IMR-90 (cell line): ENCODE measurements at regions not wholly inside any gene's neighbourhood (a gene's known extent, or its start where the extent isn't known, plus 50 kb on each side); places are given as distances from the start of the nearest gene placed in this dataset.

Experiments used
- ATAC-seq: fragments of 200-7000 bp; cut with Tn5 transposase; 2 replicates; pipeline ENCODE4 v1.9.1; 2020; ENCODE audit warnings: low read depth, mild to moderate bottlenecking, moderate library complexity
- BruUV-seq: library from RNA; stranded (reverse); fragments of 400-500 nt; replicated peaks from 2 replicates; lab custom pipeline; 2021; lab: Mats Ljungman, UMichigan
- CTCF ChIA-PET: fragments of 300-600 bp; formaldehyde crosslinking; extraction: SDS; loops from one replicate; lab custom pipeline; 2021; ENCODE audit warnings: antibody characterized with exemption; lab: Yijun Ruan, JAX
- POLR2A ChIA-PET: fragments of 300-600 bp; sonication (Branson Sonifier 250); formaldehyde crosslinking; loops from one replicate; lab custom pipeline; 2022; ENCODE audit warnings: antibody characterized with exemption; ENCODE audit not compliant: unreplicated experiment; lab: Charles Lee
- DNase-seq: peaks from one replicate; pipeline ENCODE4 v3.0.0; 2013
- H2AFZ ChIP-seq: replicated peaks from 2 replicates; pipeline ENCODE3; 2013; ENCODE audit warnings: low read length, mild to moderate bottlenecking; ENCODE audit not compliant: poor library complexity
- H2AK5ac ChIP-seq: 2 replicates; pipeline ENCODE4 v1.6.1; 2013; ENCODE audit warnings: low read depth, low read length, inconsistent platforms
- H2AK9ac ChIP-seq: replicated peaks from 2 replicates; pipeline ENCODE3; 2013; ENCODE audit warnings: mild to moderate bottlenecking, low read depth, low read length, moderate library complexity; ENCODE audit not compliant: poor library complexity
- H2BK120ac ChIP-seq: 2 replicates; pipeline ENCODE4 v1.6.1; 2013; ENCODE audit warnings: low read depth, low read length, inconsistent platforms
- H2BK15ac ChIP-seq: 3 replicates; pipeline ENCODE4 v1.6.1; 2013; ENCODE audit warnings: low read depth, low read length, inconsistent platforms
- H2BK20ac ChIP-seq: 2 replicates; pipeline ENCODE4 v1.6.1; 2013; ENCODE audit warnings: low read depth, mild to moderate bottlenecking, inconsistent platforms, low read length, moderate library complexity
- H2BK5ac ChIP-seq: 2 replicates; pipeline ENCODE4 v1.6.1; 2013; ENCODE audit warnings: mild to moderate bottlenecking, low read depth, low read length, inconsistent platforms; ENCODE audit not compliant: poor library complexity, severe bottlenecking
- H3K14ac ChIP-seq: replicated peaks from 2 replicates; pipeline ENCODE4 v1.6.1; 2013; ENCODE audit warnings: low read depth, low read length, inconsistent platforms
- H3K18ac ChIP-seq: 2 replicates; pipeline ENCODE4 v1.6.1; 2013; ENCODE audit warnings: low read depth, low read length, control low read depth
- H3K23ac ChIP-seq: 2 replicates; pipeline ENCODE4 v1.6.1; 2013; ENCODE audit warnings: low read depth, low read length, inconsistent platforms
- H3K27ac ChIP-seq: 2 replicates; pipeline ENCODE4 v1.5.1; 2013; ENCODE audit warnings: mild to moderate bottlenecking, control low read depth, low read length; ENCODE audit not compliant: insufficient read depth
- H3K27me3 ChIP-seq: 2 replicates; pipeline ENCODE4 v1.6.1; 2013; ENCODE audit warnings: low read length; ENCODE audit not compliant: control insufficient read depth, insufficient read depth
- H3K36me3 ChIP-seq: 2 replicates; pipeline ENCODE4 v1.6.1; 2013; ENCODE audit warnings: low read length, mixed read lengths; ENCODE audit not compliant: control insufficient read depth, insufficient read depth
- H3K4ac ChIP-seq: 2 replicates; pipeline ENCODE4 v1.6.1; 2013; ENCODE audit warnings: low read depth, low read length, inconsistent platforms
- H3K4me1 ChIP-seq: 2 replicates; pipeline ENCODE4 v1.6.1; 2013; ENCODE audit warnings: low read length, mixed read lengths; ENCODE audit not compliant: control insufficient read depth, insufficient read depth
- H3K4me2 ChIP-seq: 2 replicates; pipeline ENCODE4 v1.6.1; 2013; ENCODE audit warnings: low read depth, mild to moderate bottlenecking, control low read depth, low read length, moderate library complexity
- H3K4me3 ChIP-seq: 2 replicates; pipeline ENCODE4 v1.5.1; 2013; ENCODE audit warnings: low read depth, mild to moderate bottlenecking, control low read depth, low read length, moderate library complexity; ENCODE audit not compliant: insufficient read depth
- H3K56ac ChIP-seq: 2 replicates; pipeline ENCODE4 v1.6.1; 2013; ENCODE audit warnings: low read length, inconsistent platforms; ENCODE audit not compliant: insufficient read depth; ENCODE audit errors: extremely low read depth
- H3K79me1 ChIP-seq, 2 experiments: 2 replicates each; pipeline ENCODE4 v1.6.1; 2013; ENCODE audit warnings: low read length in 2 of 2, inconsistent platforms in 1 of 2, low read depth in 1 of 2
- H3K9ac ChIP-seq: 2 replicates; pipeline ENCODE4 v1.6.1; 2013; ENCODE audit warnings: low read depth, low read length, control low read depth
- H3K9me1 ChIP-seq: 2 replicates; pipeline ENCODE4 v1.6.1; 2013; ENCODE audit warnings: low read length, inconsistent platforms; ENCODE audit not compliant: insufficient read depth
- H3K9me3 ChIP-seq: 2 replicates; pipeline ENCODE4 v1.6.1; 2013; ENCODE audit warnings: low read length; ENCODE audit not compliant: control insufficient read depth, insufficient read depth
- H4K20me1 ChIP-seq: 2 replicates; pipeline ENCODE4 v1.6.1; 2013; ENCODE audit warnings: low read length, inconsistent platforms; ENCODE audit not compliant: insufficient read depth
- H4K5ac ChIP-seq: 2 replicates; pipeline ENCODE4 v1.6.1; 2013; ENCODE audit warnings: mild to moderate bottlenecking, low read depth, low read length, control low read depth
- H4K8ac ChIP-seq, 2 experiments: 2 replicates each; pipeline ENCODE4 v1.6.1; 2013; ENCODE audit warnings: low read depth in 2 of 2, low read length in 2 of 2, control low read depth in 1 of 2, inconsistent platforms in 1 of 2
- H4K91ac ChIP-seq: 2 replicates; pipeline ENCODE4 v1.6.1; 2013; ENCODE audit warnings: low read depth, low read length, inconsistent platforms; ENCODE audit not compliant: insufficient read depth
- CEBPB ChIP-seq: IDR thresholded peaks from 2 replicates; pipeline ENCODE4 v1.6.1; 2012; ENCODE audit warnings: low read depth, low read length, improper control_type of control experiment
- MAZ ChIP-seq: IDR thresholded peaks from 2 replicates; pipeline ENCODE4 v1.6.1; 2012; ENCODE audit warnings: low read depth, mild to moderate bottlenecking, low read length, improper control_type of control experiment, moderate library complexity, borderline replicate concordance
- NFE2L2 ChIP-seq: fragments of 150-350 bp; IDR thresholded peaks from 2 replicates; pipeline ENCODE4 v1.6.1; 2016; ENCODE audit warnings: low read depth, mild to moderate bottlenecking, low read length
- POLR2A ChIP-seq: IDR thresholded peaks from 2 replicates; pipeline ENCODE4 v1.6.1; 2012; ENCODE audit warnings: mild to moderate bottlenecking, low read depth, low read length
- WGBS, 2 experiments: methylation state at CpG; one replicate each; pipeline versions ENCODE4 v1.1.5 to v1.1.7; 2013; ENCODE audit warnings: missing lambda C conversion rate in 2 of 2; ENCODE audit not compliant: insufficient read length in 1 of 2; ENCODE audit errors: extremely low coverage in 2 of 2; 5-methylcytosine and 5-hydroxymethylcytosine counted together
- dilution Hi-C: fragments of 300-500 bp; cut with HindIII; formaldehyde crosslinking; loops from one replicate; pipeline ENCODE4 v1.14.3; 2018; ENCODE audit warnings: low sequenced_read_pairs; ENCODE audit not compliant: unreplicated experiment
- in situ Hi-C: fragments of 300-500 bp; cut with MboI; formaldehyde crosslinking; loops from 3 replicates; pipeline ENCODE4 v1.14.3; 2019; ENCODE audit warnings: low sequenced_read_pairs, inconsistent platforms, mixed read lengths
- intact Hi-C: fragments of 100-400 bp; cut with micrococcal nuclease; formaldehyde crosslinking; loops from 2 replicates; pipeline ENCODE4 v1.10.0; 2022

- Histone ChIP-seq H3K9ac (peak overlapping the region; percentile 73), H3K36me3 (no peaks in the 10 kb centered on the region), H3K79me1 (peaks cover 4 to 11% of the 10 kb centered on the region in 2 experiments; a peak in 3 of 4 replicates), H3K23ac (peak overlapping the region; percentile 99), H3K27ac (peak overlapping the region; percentile 80), H3K4ac (peak overlapping the region; percentile 99), H3K18ac (peak overlapping the region; percentile 100), H2BK15ac (peak overlapping the region; percentile 96), H3K14ac (peak overlapping the region; percentile 76), H3K4me1 (peaks cover 24% of the 10 kb centered on the region), H4K91ac (peak overlapping the region; percentile 91), H2BK5ac (peak overlapping the region; percentile 99), H3K56ac (peak overlapping the region; percentile 52), H4K8ac (peak overlapping the region; percentile 75 to 98), H3K27me3 (no peaks in the 10 kb centered on the region), H2AK5ac (peak overlapping the region; percentile 71), H3K4me3 (no peak overlapping the region), H3K9me3 (no peaks in the 10 kb centered on the region), H2AK9ac (peak overlapping the region; percentile 80), H2BK120ac (peak overlapping the region; percentile 100), H3K9me1 (peaks cover 5% of the 10 kb centered on the region; the same call in 1 of the 2 replicates), H4K5ac (peak overlapping the region; percentile 91), H2AFZ (peak overlapping the region; percentile 84), H2BK20ac (peak overlapping the region; percentile 81), H3K4me2 (peak overlapping the region; percentile 67), H4K20me1 (no peaks in the 10 kb centered on the region)
- CTCF ChIA-PET: interaction anchor here (0.5 to 1.2 kb wide), 5 partner anchors 60 to 534 kb away, joined by 3 to 4 read pairs (median 4); no protein-coding TSS in a partner anchor
- intact Hi-C loops: loop anchor here (10.0 kb wide), 2 partner anchors 209 to 681 kb away; no protein-coding TSS in a partner anchor
- DNase-seq: peak; percentile 51
- dilution Hi-C loops: no loop called here
- BruUV-seq: no TSS peak
- 43% methylated on average over 1 of the region's 7 CpGs; no CpG with 5 or more reads in 1 of the 2 experiments for WGBS, 2 experiments
- no peak for ATAC-seq
- POLR2A ChIA-PET: interaction anchor here (0.6 kb wide), 1 partner anchor 26 kb away, joined by 3 read pairs; no protein-coding TSS in a partner anchor
- TF ChIP-seq POLR2A: no peak
- TF ChIP-seq CEBPB: peak; percentile 18; the same call in 1 of the 2 replicates
- TF ChIP-seq MAZ: no peak
- no peak for TF ChIP-seq NFE2L2
- in situ Hi-C loops: loop anchor here (5.0 kb wide), 1 partner anchor 369 kb away; no protein-coding TSS in a partner anchor
Measured at GRCh38 chr2:226423498-226423960, 376.1 kb downstream of the IRS1 start.
